HCT116 (cell line): ENCODE measurements at regions not wholly inside any gene's neighbourhood (a gene's known extent, or its start where the extent isn't known, plus 50 kb on each side); places are given as distances from the start of the nearest gene placed in this dataset.

Experiments used
- ATAC-seq: fragments of 200-7000 bp; cut with Tn5 transposase; 2 replicates; pipeline ENCODE4 v1.9.1; 2020; ENCODE audit warnings: mild to moderate bottlenecking, moderate library complexity
- BruUV-seq: library from RNA; stranded (reverse); fragments of 400-500 nt; replicated peaks from 2 replicates; lab custom pipeline; 2021; lab: Mats Ljungman, UMichigan
- CTCF ChIA-PET: fragments of 300-600 bp; sonication (Branson Sonifier 250); formaldehyde crosslinking; loops from one replicate; lab custom pipeline; 2021; ENCODE audit warnings: antibody characterized with exemption; lab: Charles Lee
- POLR2A ChIA-PET: fragments of 300-600, 350-600 bp; sonication (Branson Sonifier 250); formaldehyde crosslinking; loops from one replicate; lab custom pipeline; 2021; ENCODE audit warnings: antibody characterized with exemption; lab: Charles Lee
- RAD21 ChIA-PET, 2 experiments: fragments of 300-600 bp; sonication (Branson Sonifier 250); formaldehyde crosslinking; loops; one replicate each; lab custom pipeline; 2023; ENCODE audit warnings: low total read pairs in 2 of 2; ENCODE audit not compliant: uncharacterized antibody in 2 of 2, unreplicated experiment in 2 of 2, low non-redundant PET in 1 of 2; lab: Charles Lee
- DNase-seq: peaks from one replicate; pipeline ENCODE4 v3.0.0-alpha.2; 2010; ENCODE audit warnings: low read depth, low spot score
- H2AFZ ChIP-seq: fragments of 200-600 bp; shearing (Covaris generic), sonication (generic); 2 replicates; pipeline ENCODE4 v1.6.1; 2017; ENCODE audit warnings: low read depth, mixed run types, mixed read lengths, antibody characterized with exemption, low read length; ENCODE audit not compliant: poor library complexity, severe bottlenecking
- H3K27ac ChIP-seq: 2 replicates; pipeline ENCODE4 v1.5.1; 2012; ENCODE audit warnings: low read depth, low read length
- H3K27me3 ChIP-seq: fragments of 200-600 bp; sonication (generic); 2 replicates; pipeline ENCODE4 v1.6.1; 2016; ENCODE audit warnings: mixed run types, low read length, mixed read lengths; ENCODE audit not compliant: insufficient read depth
- H3K36me3 ChIP-seq, 2 experiments: fragments of 200-500 bp in 1 of 2; fragments of 200-600 bp in 1 of 2; sonication (Bioruptor generic) in 1 of 2; sonication (generic) in 1 of 2; 2 replicates each; pipeline versions ENCODE4 v1.5.1 to v1.6.1; 2014 to 2016; ENCODE audit warnings: low read length in 2 of 2, inconsistent platforms in 1 of 2, mixed read lengths in 1 of 2, mixed run types in 1 of 2; ENCODE audit not compliant: insufficient read depth in 2 of 2, control insufficient read depth in 1 of 2
- H3K4me1 ChIP-seq, 2 experiments: fragments of 200-600 bp in 1 of 2; sonication (generic) in 1 of 2; 2 replicates each; pipeline versions ENCODE4 v1.5.1 to v1.6.1; 2012 to 2017; ENCODE audit warnings: low read length in 2 of 2, inconsistent platforms in 1 of 2, mild to moderate bottlenecking in 1 of 2, mixed read lengths in 1 of 2, mixed run types in 1 of 2, moderate library complexity in 1 of 2; ENCODE audit not compliant: insufficient read depth in 2 of 2, control insufficient read depth in 1 of 2
- H3K4me2 ChIP-seq: fragments of 200-600 bp; sonication (generic); 2 replicates; pipeline ENCODE4 v1.6.1; 2017; ENCODE audit warnings: mixed run types, low read length, mixed read lengths
- H3K4me3 ChIP-seq, 2 experiments: fragments of 200-600 bp in 1 of 2; sonication (generic) in 1 of 2; replicated peaks in 1 of 2; 2 replicates each; pipeline ENCODE4 v1.5.1; 2011 to 2016; ENCODE audit warnings: low read length in 2 of 2, control low read depth in 1 of 2, low read depth in 1 of 2, mild to moderate bottlenecking in 1 of 2, mixed read lengths in 1 of 2, mixed run types in 1 of 2
- H3K79me2 ChIP-seq: fragments of 200-600 bp; sonication (generic); 2 replicates; pipeline ENCODE4 v1.6.1; 2017; ENCODE audit warnings: mild to moderate bottlenecking, mixed run types, low read length, moderate library complexity, mixed read lengths; ENCODE audit not compliant: insufficient read depth
- H3K9ac ChIP-seq: fragments of 200-600 bp; sonication (generic); 2 replicates; pipeline ENCODE4 v1.6.1; 2016; ENCODE audit warnings: low read length, mixed read lengths
- H3K9me2 ChIP-seq: fragments of 200-600 bp; sonication (generic), shearing (Covaris generic); 2 replicates; pipeline ENCODE4 v1.6.1; 2017; ENCODE audit warnings: mixed run types, mild to moderate bottlenecking, moderate library complexity; ENCODE audit not compliant: insufficient read depth
- H3K9me3 ChIP-seq, 2 experiments: fragments of 200-500 bp in 1 of 2; fragments of 200-600 bp in 1 of 2; sonication (Bioruptor generic) in 1 of 2; sonication (generic) in 1 of 2; 2 replicates each; pipeline ENCODE4 v1.6.1; 2014 to 2017; ENCODE audit warnings: low read length in 2 of 2, mixed read lengths in 2 of 2, inconsistent platforms in 1 of 2, low read depth in 1 of 2, mild to moderate bottlenecking in 1 of 2, mixed run types in 1 of 2, moderate library complexity in 1 of 2; ENCODE audit not compliant: control insufficient read depth in 1 of 2, insufficient read depth in 1 of 2
- H4K20me1 ChIP-seq: fragments of 200-600 bp; sonication (generic), shearing (Covaris generic); 2 replicates; pipeline ENCODE4 v1.6.1; 2017; ENCODE audit warnings: mixed run types, mild to moderate bottlenecking, moderate library complexity; ENCODE audit not compliant: insufficient read depth
- ATF3 ChIP-seq: IDR thresholded peaks from 2 replicates; pipeline ENCODE4 v1.6.1; 2012
- CBX3 ChIP-seq: IDR thresholded peaks from 2 replicates; pipeline ENCODE4 v1.6.1; 2012; ENCODE audit warnings: low read depth
- EGR1 ChIP-seq: IDR thresholded peaks from 2 replicates; pipeline ENCODE4 v1.6.1; 2012; ENCODE audit warnings: low read depth
- ELF1 ChIP-seq: IDR thresholded peaks from 2 replicates; pipeline ENCODE4 v1.6.1; 2012; ENCODE audit warnings: low read depth, borderline replicate concordance
- EZH2 ChIP-seq: fragments of 200-600 bp; sonication (generic); IDR thresholded peaks from 2 replicates; pipeline ENCODE4 v1.6.1; 2017; ENCODE audit warnings: antibody characterized with exemption, mixed run types
- FOSL1 ChIP-seq: IDR thresholded peaks from 2 replicates; pipeline ENCODE4 v1.6.1; 2012; ENCODE audit warnings: low read depth
- JUND ChIP-seq: IDR thresholded peaks from 2 replicates; pipeline ENCODE4 v1.6.1; 2012
- MAX ChIP-seq: IDR thresholded peaks from 2 replicates; pipeline ENCODE4 v1.6.1; 2012
- POLR2AphosphoS5 ChIP-seq: IDR thresholded peaks from 2 replicates; pipeline ENCODE4 v1.6.1; 2011; ENCODE audit warnings: mild to moderate bottlenecking, low read depth, low read length, moderate library complexity
- RAD21 ChIP-seq: IDR thresholded peaks from 2 replicates; pipeline ENCODE4 v1.6.1; 2012; ENCODE audit warnings: low read depth, mild to moderate bottlenecking
- REST ChIP-seq: IDR thresholded peaks from 2 replicates; pipeline ENCODE4 v1.6.1; 2012; ENCODE audit warnings: low read depth
- SRF ChIP-seq: IDR thresholded peaks from 2 replicates; pipeline ENCODE4 v1.6.1; 2012; ENCODE audit warnings: low read depth
- intact Hi-C: fragments of 100-400 bp; cut with micrococcal nuclease; formaldehyde crosslinking; loops from 2 replicates; pipeline ENCODE4 v1.10.0; 2022

- Histone ChIP-seq H3K4me1 (peaks cover 3 to 4% of the 10 kb centered on the region in 2 experiments; a peak in 2 of 4 replicates), H3K9me3 (no peaks in the 10 kb centered on the region), H3K4me3 (no peak overlapping the region), H3K27ac (no peak overlapping the region), H3K36me3 (no peaks in the 10 kb centered on the region), H3K9me2 (no peaks in the 10 kb centered on the region), H2AFZ (no peak overlapping the region), H4K20me1 (no peaks in the 10 kb centered on the region), H3K79me2 (no peaks in the 10 kb centered on the region), H3K9ac (no peak overlapping the region), H3K27me3 (0 out of 2 replicates have a peak, but pooled peaks cover 3% of the 10 kb centered on the region), H3K4me2 (no peak overlapping the region)
- RAD21 ChIA-PET: no interaction called here
- intact Hi-C loops: loop anchor here (10.0 kb wide), 1 partner anchor 406 kb away; the partner anchor contains the start of gene ADAMTS6
- DNase-seq (no peak), ATAC-seq (no peak)
- POLR2A ChIA-PET: no interaction called here
- TF ChIP-seq POLR2AphosphoS5 (no peak), EGR1 (no peak), JUND (no peak), SRF (no peak), RAD21 (no peak), REST (no peak), FOSL1 (no peak), ELF1 (no peak), EZH2 (no peak), ATF3 (no peak), CBX3 (no peak), MAX (no peak)
- CTCF ChIA-PET: no interaction called here
- no TSS peak for BruUV-seq
Measured at GRCh38 chr5:65078331-65078730, 309.6 kb downstream of the CWC27 start.
